ENCODE measurements at regions not wholly inside any gene's neighbourhood (a gene's known extent, or its start where the extent isn't known, plus 50 kb on each side); places are given as distances from the start of the nearest gene placed in this dataset.

GRCh38 chr9:99349870-99350269 is 127.8 kb downstream of the SEC61B start:
- Histone ChIP-seq H2BK12ac (ENCODE audit: insufficient read length, low read depth, low read length) (no peak overlapping the region), H3K79me1 (ENCODE audit: insufficient read depth, low read depth, low read length, poor library complexity, severe bottlenecking) (no peaks in the 10 kb centered on the region), H2BK120ac (ENCODE audit: low read depth, low read length, poor library complexity, severe bottlenecking) (no peak overlapping the region), H3K4ac (ENCODE audit: low read depth, low read length) (no peak overlapping the region), H3K56ac (ENCODE audit: insufficient read length, low read depth, low read length) (no peak overlapping the region), H3K27ac (ENCODE audit: insufficient read length, low read depth, low read length) (no peak overlapping the region), H4K5ac (ENCODE audit: insufficient read length, low read depth, low read length) (no peak overlapping the region), H4K91ac (ENCODE audit: insufficient read length, low read depth, low read length) (no peak overlapping the region), H3K9me3 (ENCODE audit: control insufficient read depth, low read depth, low read length) (no peaks in the 10 kb centered on the region), H2AK5ac (ENCODE audit: insufficient read length, low read length) (no peak overlapping the region), H4K8ac (replicated peaks; ENCODE audit: insufficient read length, low read depth, low read length) (no peak overlapping the region), H2BK20ac (ENCODE audit: low read depth, low read length, poor library complexity, severe bottlenecking) (no peak overlapping the region), H3T11ph (ENCODE audit: low read length) (no peak overlapping the region), H3K23ac (ENCODE audit: insufficient read length, low read depth, low read length) (no peak overlapping the region), H3K18ac (ENCODE audit: insufficient read length, low read depth, low read length) (no peak overlapping the region), H3K14ac (ENCODE audit: insufficient read depth, low read length) (no peak overlapping the region), H3K4me1 (ENCODE audit: insufficient read depth, low read length) (no peaks in the 10 kb centered on the region), H3K23me2 (ENCODE audit: insufficient read length, low read depth, low read length, poor library complexity, severe bottlenecking) (no peaks in the 10 kb centered on the region), H3K79me2 (ENCODE audit: insufficient read depth, low read length) (no peaks in the 10 kb centered on the region), H4K20me1 (ENCODE audit: control insufficient read depth, insufficient read depth, insufficient read length) (no peaks in the 10 kb centered on the region), H3K4me2 (ENCODE audit: insufficient read depth, insufficient read length, low read length) (no peak overlapping the region), H3K27me3 (ENCODE audit: insufficient read depth, low read length) (no peaks in the 10 kb centered on the region), H2AFZ (ENCODE audit: low read length) (no peak overlapping the region), H2BK15ac (ENCODE audit: low read depth, low read length) (no peak overlapping the region), H3K9ac (ENCODE audit: extremely low read depth, insufficient read length, low read length) (no peak overlapping the region), H2BK5ac (ENCODE audit: insufficient read length, low read length) (no peak overlapping the region)
- TF ChIP-seq, protein P1, sequence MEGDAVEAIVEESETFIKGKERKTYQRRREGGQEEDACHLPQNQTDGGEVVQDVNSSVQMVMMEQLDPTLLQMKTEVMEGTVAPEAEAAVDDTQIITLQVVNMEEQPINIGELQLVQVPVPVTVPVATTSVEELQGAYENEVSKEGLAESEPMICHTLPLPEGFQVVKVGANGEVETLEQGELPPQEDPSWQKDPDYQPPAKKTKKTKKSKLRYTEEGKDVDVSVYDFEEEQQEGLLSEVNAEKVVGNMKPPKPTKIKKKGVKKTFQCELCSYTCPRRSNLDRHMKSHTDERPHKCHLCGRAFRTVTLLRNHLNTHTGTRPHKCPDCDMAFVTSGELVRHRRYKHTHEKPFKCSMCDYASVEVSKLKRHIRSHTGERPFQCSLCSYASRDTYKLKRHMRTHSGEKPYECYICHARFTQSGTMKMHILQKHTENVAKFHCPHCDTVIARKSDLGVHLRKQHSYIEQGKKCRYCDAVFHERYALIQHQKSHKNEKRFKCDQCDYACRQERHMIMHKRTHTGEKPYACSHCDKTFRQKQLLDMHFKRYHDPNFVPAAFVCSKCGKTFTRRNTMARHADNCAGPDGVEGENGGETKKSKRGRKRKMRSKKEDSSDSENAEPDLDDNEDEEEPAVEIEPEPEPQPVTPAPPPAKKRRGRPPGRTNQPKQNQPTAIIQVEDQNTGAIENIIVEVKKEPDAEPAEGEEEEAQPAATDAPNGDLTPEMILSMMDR (conservative IDR thresholded peaks at IDR 0.05): no peak
- Mint-ChIP-seq H3K9me3 (no peaks in the 10 kb centered on the region), H3K27ac (no peak overlapping the region), H3K36me3 (ENCODE audit: insufficient read depth in 1 of 3, low read depth in 3 of 3) (no peaks in the 10 kb centered on the region; a peak in 1 of 7 replicates), H3K4me1 (no peaks in the 10 kb centered on the region), H3K27me3 (ENCODE audit: low read depth) (no peaks in the 10 kb centered on the region; the same call in 1 of the 2 replicates), H3K4me3 (no peak overlapping the region)
- WGBS (ENCODE audit: extremely low coverage, insufficient read length, low lambda C conversion rate): no CpG with 5 or more reads among the region's 2 CpGs
- no peak for DNase-seq
